LoVo (cell line): ENCODE measurements at regions not wholly inside any gene's neighbourhood (a gene's known extent, or its start where the extent isn't known, plus 50 kb on each side); places are given as distances from the start of the nearest gene placed in this dataset.
"Not testable (repeated sequence)": the region's sequence is repeated elsewhere in the genome, so short reads cannot be mapped to it uniquely, and the experiment has no call there.

ENCODE experiments used
- DNase-seq: peaks from one replicate; pipeline ENCODE4 v3.0.0-alpha.2; 2016; ENCODE audit warnings: low spot score

DNA sequence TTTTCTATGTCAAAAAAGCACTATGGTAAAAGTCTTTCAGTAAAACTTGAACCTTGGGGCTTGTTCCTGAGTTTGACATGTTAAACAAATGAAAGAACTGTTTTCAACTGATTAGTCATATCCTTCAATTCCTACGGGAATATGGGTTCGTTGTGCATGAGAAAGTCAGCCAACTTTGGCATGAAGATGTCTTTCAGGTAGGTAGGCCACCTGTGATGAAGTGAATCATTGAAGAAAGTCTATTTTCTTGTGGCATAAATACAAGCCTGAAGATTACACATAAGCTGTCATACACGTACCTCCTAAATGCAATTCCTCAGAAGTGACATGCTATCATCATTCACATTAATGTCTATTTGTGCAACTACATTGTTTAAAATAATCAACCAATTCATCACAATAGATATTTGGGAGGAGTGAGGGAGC, 513.0 kb downstream of the IRS2 start:
- DNase-seq: peak; percentile 49

DNA sequence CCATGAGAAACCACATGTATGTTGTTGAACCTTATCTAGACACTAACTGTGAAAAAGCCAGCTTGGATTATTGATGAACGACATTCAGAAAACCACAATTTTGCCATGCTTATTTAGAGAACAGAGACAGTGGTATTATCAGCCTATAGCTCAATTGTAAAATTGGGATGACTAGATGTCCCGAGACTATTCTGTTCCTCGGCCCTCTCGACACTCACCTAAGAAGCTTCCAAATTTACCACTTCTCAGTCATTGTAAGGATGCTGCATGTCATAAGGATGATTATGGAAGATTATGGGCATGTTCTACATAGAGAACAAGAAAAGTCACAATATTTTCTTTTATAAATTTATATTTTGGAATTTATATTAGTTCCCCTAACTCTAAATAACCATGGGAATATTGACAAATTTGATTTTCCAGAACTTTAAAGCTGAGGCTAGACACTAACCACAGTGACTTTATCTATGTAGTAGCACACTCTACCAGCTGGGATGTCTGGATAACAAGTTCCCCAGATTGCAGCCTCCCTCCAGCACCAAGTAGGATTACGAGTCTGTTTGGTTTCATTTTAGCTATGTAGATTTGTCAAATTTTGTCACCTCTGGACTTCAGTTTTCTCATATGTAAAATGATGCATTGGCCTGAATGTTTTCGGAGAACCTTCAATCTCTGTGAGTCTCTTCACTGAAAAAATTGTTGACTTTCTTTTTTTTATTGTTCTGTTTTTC, 513.6 kb downstream of the IRS2 start:
- DNase-seq: no peak

DNA sequence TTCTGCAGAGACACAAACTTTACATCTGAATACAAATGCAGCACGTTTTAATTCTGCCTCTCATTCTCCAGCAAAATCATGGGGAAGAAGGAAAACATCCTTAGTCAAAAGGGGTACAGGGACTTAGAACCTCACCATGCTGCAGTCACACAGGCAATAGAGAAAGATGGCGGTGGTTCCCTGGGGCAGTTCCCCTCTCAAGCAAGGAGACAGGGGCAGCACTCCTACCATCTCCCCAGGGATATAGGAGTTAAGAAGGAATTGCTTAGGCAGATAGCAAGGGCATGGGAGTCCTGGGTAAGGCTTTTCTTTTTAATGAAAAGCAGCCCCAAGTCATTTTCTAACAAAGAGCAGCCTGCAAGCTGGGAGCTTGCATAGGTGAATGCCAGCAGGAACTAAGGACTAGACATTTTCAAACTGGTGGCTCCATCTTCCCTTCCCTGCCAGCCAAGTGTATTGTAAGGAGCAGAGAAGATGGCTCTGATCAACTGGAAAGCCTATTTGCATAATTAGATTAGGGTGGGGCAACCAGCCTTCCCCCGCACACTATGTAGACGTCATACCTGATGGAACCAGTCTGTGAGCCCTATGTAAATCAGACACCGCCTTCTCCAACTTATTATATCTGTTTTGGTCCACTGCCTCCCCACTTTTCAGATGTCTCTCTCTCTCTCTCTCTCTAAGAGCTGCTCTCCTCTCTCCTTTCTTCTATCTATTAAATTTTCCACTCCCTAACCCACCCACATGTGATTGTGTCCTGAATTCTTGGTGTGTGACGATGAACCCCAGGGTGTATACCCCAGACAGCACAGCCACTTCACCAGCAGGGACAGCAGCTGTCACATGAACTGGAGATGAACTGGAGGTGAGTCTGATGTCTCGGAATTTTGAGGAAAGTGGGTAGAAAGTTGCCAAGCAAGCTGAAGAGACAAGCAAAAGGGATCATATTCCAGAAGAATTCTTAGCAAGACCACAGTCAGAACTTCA, 514.5 kb downstream of the IRS2 start:
- peak; percentile 61 for DNase-seq

DNA sequence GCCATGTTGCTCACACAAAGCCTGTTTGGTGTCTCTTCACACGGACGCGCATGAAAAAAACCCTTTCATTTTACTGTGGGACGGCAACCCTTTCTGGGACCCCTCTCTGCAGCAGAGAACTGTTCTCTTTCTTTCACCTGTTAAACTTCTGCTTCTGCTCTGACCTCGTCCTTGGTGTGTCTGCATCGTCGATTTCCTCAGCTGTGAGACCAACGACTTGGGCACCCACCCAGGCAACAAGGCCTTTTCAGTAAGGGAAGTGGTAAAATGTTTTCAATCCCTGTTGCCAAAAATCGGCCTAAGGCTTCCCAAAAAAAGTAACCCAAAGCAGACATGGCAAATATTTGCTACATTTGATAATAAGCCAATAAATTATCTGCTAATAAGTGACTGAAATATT, 515.3 kb downstream of the IRS2 start:
- peak; percentile 14 for DNase-seq

DNA sequence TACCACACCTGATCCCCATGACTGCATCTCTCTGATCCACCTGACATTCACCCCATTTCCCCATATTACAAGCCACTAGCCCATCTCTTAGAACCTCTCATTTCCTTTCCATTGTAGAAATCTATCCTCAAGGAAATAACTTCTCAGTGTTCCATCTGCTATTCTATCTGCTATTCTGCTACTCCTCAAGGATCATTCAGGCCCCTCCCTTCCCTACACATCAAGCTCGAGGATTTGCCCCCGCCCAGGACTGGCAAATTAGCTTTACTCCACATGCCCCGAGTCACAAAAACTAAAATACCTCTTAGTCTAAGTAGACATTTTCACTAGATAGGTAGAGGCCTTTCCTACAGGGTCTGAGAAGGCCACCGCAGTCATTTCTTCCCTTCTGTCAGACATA, 517.0 kb downstream of the IRS2 start:
- not testable (repeated sequence) for DNase-seq

DNA sequence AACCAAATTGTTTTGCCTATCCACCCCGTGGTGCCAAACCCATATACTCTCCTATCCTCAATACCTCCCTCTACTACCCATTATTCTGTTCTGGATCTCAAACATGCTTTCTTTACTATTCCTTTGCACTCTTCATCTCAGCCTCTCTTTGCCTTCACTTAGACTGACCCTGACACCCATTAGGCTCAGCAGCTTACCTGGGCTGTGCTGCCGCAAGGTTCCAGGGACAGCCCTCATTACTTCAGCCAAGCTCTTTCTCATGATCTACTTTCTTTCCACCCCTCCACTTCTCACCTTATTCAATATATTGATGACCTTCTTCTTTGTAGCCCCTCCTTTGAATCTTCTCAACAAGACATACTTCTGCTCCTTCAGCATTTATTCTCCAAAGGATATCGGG, 517.9 kb downstream of the IRS2 start:
- DNase-seq: not testable (repeated sequence)

DNA sequence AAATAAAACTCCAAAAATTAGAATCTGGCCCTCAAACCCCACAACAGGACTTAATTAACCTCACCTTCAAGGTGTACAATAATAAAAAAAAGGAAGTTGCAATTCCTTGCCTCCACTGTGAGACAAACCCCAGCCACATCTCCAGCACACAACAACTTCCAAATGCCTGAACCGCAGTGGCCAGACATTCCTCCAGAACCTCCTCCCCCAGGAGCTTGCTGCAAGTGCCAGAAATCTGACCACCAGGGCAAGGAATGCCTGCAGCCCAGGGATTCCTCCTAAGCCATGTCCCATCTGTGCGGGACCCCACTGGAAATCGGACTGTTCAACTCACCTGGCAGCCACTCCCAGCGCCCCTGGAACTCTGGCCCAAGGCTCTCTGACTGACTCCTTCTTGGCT, 519.0 kb downstream of the IRS2 start:
- DNase-seq: not testable (repeated sequence)

DNA sequence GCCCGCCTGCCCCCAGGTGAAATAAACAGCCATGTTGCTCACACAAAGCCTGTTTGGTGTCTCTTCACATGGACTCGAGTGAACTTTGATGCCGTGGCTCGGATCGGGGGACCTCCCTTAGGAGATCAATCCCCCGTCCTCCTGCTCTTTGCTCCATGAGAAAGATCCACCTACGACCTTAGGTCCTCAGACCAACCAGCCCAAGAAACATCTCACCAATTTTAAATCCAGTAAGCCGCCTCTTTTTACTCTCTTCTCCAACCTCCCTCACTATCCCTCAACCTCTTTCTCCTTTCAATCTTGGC, 521.0 kb downstream of the IRS2 start:
- DNase-seq: peak; percentile 29

DNA sequence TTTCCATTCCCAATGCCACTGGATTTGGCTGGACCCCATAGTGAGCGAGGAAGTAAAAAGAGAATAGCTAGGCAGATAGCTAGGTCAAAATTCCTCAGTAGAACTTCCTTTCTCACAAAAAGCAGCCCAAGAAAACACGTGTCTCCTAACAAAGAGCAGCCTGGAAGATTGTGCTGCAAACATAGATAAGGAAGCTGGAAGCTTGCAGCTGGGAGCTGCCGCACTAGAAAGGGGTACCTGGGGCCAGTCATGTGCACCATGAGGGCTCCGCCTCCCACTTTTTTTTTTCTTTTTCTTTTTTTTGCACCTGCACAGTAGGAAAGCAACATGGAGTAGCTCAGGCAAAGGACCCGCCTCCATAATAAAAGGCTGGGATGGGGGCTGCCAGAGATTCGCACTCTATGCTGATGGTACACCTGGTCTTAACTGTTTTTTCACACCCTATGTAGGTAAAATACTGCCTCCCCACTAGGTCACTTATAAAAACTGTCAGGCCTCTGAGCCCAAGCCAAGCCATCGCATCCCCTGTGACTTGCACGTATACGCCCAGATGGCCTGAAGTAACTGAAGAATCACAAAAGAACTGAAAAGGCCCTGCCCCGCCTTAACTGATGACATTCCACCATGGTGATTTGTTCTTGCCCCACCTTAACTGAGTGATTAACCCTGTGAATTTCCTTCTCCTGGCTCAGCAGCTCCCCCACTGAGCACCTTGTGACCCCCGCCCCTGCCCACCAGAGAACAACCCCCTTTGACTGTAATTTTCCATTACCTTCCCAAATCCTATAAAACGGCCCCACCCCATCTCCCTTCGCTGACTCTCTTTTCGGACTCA, 521.6 kb downstream of the IRS2 start:
- DNase-seq: peak; percentile 82

DNA sequence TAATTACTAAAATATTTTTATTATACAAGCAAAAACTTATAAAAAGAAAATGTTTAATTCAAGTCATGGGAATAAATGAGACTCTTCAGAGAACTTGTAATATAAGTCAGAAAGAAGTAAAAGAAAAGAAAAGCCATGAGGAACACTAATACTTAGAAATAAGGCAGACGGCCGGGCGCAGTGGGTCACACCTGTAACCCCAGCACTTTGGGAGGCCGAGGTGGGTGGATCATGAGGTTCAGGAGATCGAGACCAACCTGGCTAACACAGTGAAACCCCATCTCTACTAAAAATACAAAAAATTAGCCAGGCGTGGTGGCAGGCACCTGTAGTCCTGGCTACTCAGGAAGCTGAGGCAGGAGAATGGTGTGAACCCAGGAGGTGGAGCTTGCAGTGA, 528.6 kb downstream of the IRS2 start:
- DNase-seq: not testable (repeated sequence)
